ENCODE measurements at regions not wholly inside any gene's neighbourhood (a gene's known extent, or its start where the extent isn't known, plus 50 kb on each side); places are given as distances from the start of the nearest gene placed in this dataset.

DNA sequence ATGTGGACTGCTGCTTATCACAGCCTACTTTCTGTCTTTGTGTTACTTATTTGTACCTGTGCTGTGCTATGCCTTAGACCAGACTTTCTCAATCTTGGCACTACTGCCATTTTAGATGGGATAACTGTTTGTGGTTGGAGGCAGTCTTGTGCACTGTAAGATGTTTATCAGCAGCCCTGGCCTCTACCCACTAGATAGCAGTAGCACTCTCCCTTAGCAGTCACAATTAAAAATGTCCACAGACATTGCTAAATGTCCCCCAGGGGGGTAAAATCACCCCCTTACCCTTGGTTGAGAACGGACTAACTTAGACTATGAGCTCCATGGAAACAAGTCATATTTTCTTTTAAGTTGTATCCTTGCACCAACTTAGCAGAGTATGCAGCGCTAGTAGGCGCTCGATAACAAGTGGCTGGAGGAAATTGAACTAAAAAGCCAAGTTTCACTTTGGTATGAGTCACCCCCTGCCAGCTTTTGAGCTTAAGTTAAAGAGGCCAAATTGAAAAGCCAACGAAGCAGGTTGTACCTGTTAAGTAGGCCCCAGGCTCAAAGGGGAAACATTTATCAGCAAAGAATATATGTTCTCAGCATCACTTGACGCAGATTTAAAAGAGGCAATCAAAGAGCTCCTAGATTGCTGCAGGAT is 304.8 kb upstream of the SORL1-AS1 start:
- TF ChIP-seq, protein P1, sequence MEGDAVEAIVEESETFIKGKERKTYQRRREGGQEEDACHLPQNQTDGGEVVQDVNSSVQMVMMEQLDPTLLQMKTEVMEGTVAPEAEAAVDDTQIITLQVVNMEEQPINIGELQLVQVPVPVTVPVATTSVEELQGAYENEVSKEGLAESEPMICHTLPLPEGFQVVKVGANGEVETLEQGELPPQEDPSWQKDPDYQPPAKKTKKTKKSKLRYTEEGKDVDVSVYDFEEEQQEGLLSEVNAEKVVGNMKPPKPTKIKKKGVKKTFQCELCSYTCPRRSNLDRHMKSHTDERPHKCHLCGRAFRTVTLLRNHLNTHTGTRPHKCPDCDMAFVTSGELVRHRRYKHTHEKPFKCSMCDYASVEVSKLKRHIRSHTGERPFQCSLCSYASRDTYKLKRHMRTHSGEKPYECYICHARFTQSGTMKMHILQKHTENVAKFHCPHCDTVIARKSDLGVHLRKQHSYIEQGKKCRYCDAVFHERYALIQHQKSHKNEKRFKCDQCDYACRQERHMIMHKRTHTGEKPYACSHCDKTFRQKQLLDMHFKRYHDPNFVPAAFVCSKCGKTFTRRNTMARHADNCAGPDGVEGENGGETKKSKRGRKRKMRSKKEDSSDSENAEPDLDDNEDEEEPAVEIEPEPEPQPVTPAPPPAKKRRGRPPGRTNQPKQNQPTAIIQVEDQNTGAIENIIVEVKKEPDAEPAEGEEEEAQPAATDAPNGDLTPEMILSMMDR (IDR thresholded peaks at IDR 0.05; ENCODE audit: insufficient read depth, low read depth, low read length, missing control alignments): no peak

DNA sequence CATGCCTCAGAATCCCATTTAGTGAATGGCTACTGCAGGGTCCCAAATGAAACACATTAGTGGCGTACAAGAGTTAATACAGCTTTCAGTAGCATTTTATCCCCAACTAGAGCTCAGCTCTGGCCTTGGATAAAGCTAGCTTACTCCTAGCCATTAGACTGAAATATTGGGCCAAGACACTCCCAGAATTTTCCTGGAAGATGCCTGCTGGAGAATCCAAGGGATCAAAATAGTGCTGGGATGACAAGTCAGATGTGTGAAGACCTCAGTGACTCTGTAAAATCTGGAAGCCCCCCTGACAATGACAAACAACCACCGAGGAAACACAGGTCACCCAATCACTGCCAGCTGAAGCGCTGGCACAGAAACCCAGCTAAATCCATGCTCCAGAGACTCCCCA is 303.1 kb upstream of the SORL1-AS1 start:
- TF ChIP-seq, protein P1 (IDR thresholded peaks at IDR 0.05; ENCODE audit: insufficient read depth, low read depth, low read length, missing control alignments): no peak
- DNase-seq (ENCODE audit: low read depth): no peak
- H3K4me3 ChIP-seq (ENCODE audit: low read depth, low read length): no peak overlapping the region

More for the DNA sequence above, 304.8 kb upstream of the SORL1-AS1 start:
- H3K4me3 ChIP-seq (ENCODE audit: low read depth, low read length): no peak overlapping the region
- no peak for DNase-seq (ENCODE audit: low read depth)

DNA sequence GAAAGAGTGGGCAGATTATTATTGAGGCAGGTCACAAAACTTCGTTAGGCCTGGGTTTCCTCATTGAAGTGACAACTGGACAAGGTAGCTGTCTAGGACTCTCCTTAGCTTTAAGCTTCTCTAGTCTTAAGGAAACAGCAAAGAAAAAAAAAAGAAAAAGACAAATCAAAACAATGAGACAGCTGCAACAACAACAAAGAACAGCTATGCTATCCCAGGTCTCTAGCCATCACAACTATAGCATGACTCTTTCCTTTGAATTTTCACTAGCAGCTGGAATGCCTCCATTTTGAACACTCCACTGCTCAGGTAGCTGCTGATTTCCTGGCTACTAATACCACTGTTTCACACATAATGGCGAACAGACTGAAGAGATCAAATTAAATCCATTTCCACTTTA is 302.4 kb upstream of the SORL1-AS1 start:
- no peak overlapping the region for H3K4me3 ChIP-seq (ENCODE audit: low read depth, low read length)
- DNase-seq (ENCODE audit: low read depth): no peak
- TF ChIP-seq, protein P1 (IDR thresholded peaks at IDR 0.05; ENCODE audit: insufficient read depth, low read depth, low read length, missing control alignments): no peak

DNA sequence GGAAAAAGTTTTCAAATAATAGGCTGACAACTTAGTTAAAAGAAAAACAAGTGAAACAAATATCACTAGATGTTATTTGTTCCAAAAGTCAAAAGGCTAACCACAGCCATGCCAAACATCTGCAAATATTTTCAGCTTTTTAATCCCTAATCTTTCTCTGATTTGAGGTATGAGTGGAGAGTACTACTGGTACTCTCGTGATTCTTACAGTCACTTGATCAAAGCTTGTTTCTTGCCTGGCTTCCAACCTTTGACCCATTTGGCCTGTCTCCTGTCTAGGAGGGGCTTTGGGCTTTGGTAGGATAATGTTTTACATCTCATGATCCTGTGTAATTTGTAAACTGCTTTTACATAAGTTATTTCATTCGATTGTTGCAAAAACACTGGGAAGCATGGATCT is 301.8 kb upstream of the SORL1-AS1 start:
- TF ChIP-seq, protein P1 (IDR thresholded peaks at IDR 0.05; ENCODE audit: insufficient read depth, low read depth, low read length, missing control alignments): no peak
- DNase-seq (ENCODE audit: low read depth): no peak
- H3K4me3 ChIP-seq (ENCODE audit: low read depth, low read length): no peak overlapping the region

DNA sequence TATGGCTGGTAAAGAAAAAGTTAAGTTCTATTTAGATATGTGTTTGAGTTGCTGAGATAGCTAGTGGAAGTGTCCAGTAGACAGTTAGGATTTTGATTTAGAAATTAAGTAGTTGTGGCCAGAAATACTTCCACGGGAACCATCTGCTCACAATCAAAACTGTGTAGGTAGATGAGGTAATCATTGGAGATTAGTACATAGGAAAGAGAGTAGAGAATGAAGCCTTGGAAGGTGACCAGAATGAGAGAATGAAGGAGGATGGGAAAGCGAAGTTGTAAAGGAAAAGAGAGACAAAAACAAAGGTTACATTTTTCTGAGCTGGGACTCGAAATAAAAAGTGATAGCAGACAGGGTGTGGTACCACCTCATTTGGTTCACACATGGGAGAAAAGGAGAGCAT is 296.9 kb upstream of the SORL1-AS1 start:
- TF ChIP-seq, protein P1 (IDR thresholded peaks at IDR 0.05; ENCODE audit: insufficient read depth, low read depth, low read length, missing control alignments): no peak
- DNase-seq (ENCODE audit: low read depth): no peak
- H3K4me3 ChIP-seq (ENCODE audit: low read depth, low read length): no peak overlapping the region

DNA sequence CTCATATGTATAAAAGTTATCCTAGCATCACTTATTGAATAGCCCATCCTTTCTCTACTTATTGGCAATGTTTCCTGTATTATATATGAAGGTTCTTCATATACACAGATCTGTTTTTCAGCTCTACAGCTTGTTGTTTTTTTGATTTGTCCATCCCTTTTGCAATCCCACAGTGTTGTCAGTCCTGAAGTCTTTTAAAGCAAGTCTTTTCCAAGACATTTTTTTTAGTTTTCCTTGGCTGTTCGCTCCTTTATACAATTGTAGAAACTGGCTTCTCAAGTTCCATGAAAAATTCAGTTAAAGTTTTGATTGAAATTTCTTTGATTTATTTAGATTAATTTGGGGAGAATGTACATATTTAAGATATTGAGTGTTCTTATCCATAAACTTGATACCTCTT is 295.3 kb upstream of the SORL1-AS1 start:
- H3K4me3 ChIP-seq (ENCODE audit: low read depth, low read length): no peak overlapping the region
- TF ChIP-seq, protein P1 (IDR thresholded peaks at IDR 0.05; ENCODE audit: insufficient read depth, low read depth, low read length, missing control alignments): no peak
- no peak for DNase-seq (ENCODE audit: low read depth)

DNA sequence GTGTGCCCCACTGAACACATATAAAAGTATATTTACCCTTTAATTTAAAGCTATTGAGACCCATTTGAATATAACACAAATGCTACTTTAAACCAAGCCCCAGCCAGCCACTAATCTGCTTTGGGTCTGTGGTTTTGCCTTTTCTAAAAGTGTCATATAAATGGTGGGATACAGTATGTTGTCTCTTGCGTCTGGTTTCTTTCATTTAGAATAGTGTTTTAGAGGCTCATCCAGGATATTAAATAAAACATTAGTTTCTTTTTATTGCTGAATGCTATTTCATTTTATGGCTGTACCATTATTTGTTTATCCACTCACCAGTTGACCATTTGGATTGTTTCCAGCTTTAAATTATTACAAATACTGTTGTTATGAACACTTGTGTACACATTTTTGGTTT is 290.5 kb upstream of the SORL1-AS1 start:
- no peak for DNase-seq (ENCODE audit: low read depth)
- TF ChIP-seq, protein P1 (IDR thresholded peaks at IDR 0.05; ENCODE audit: insufficient read depth, low read depth, low read length, missing control alignments): no peak
- H3K4me3 ChIP-seq (ENCODE audit: low read depth, low read length): no peak overlapping the region

Measured in GM12865 (cell line).